HEK293 (cell line): ENCODE measurements at regions not wholly inside any gene's neighbourhood (a gene's known extent, or its start where the extent isn't known, plus 50 kb on each side); places are given as distances from the start of the nearest gene placed in this dataset.

Experiments used
- CTCF ChIA-PET: fragments of 350-600 bp; formaldehyde crosslinking; extraction: SDS; loops from one replicate; lab custom pipeline; 2021; ENCODE audit warnings: antibody characterized with exemption; lab: Yijun Ruan, JAX
- POLR2A ChIA-PET: fragments of 300-600 bp; formaldehyde crosslinking; extraction: SDS; loops from one replicate; lab custom pipeline; 2020; ENCODE audit warnings: antibody characterized with exemption, inconsistent platforms; lab: Yijun Ruan, JAX
- H3K27ac ChIP-seq: fragments of 200-500 bp; sonication (Bioruptor generic); 2 replicates; pipeline ENCODE4 v1.5.1; 2014; ENCODE audit warnings: low read depth, low read length, control low read depth, inconsistent platforms; ENCODE audit errors: extremely low read depth
- H3K36me3 ChIP-seq, 2 experiments: fragments of 200-500 bp in 1 of 2; sonication (Bioruptor generic) in 1 of 2; 1 replicate in 1 of 2; 2 replicates in 1 of 2; pipeline ENCODE4 v1.5.1; 2014 to 2017; ENCODE audit warnings: inconsistent platforms in 2 of 2, low read length in 2 of 2; ENCODE audit not compliant: control insufficient read depth in 2 of 2, insufficient read depth in 1 of 2
- H3K4me1 ChIP-seq: fragments of 200-500 bp; sonication (Bioruptor generic); 2 replicates; pipeline ENCODE4 v1.5.1; 2014; ENCODE audit warnings: mild to moderate bottlenecking, low read length, inconsistent platforms; ENCODE audit not compliant: control insufficient read depth, insufficient read depth
- H3K4me3 ChIP-seq: 2 replicates; pipeline ENCODE4 v1.5.1; 2011; ENCODE audit warnings: low read depth, mild to moderate bottlenecking, control low read depth, low read length, moderate library complexity
- H3K9me3 ChIP-seq: fragments of 200-500 bp; sonication (Bioruptor generic); 2 replicates; pipeline ENCODE4 v1.5.1; 2014; ENCODE audit warnings: low read depth, low read length, inconsistent platforms; ENCODE audit not compliant: control insufficient read depth, insufficient read depth
- ATF2 ChIP-seq: fragments of 450-650 bp; formaldehyde crosslinking; IDR thresholded peaks from 2 replicates; pipeline ENCODE4 v1.5.1; 2016; ENCODE audit warnings: missing biosample characterization, missing genetic modification characterization, low read depth
- IKZF3 ChIP-seq: fragments of 450-650 bp; IDR thresholded peaks from 2 replicates; pipeline ENCODE4 v1.5.0; 2018; ENCODE audit warnings: missing biosample characterization, mild to moderate bottlenecking, missing genetic modification characterization, moderate library complexity
- MYNN ChIP-seq: fragments of 450-650 bp; formaldehyde crosslinking; IDR thresholded peaks from 2 replicates; pipeline ENCODE4 v1.5.1; 2016; ENCODE audit warnings: missing biosample characterization, missing genetic modification characterization, borderline replicate concordance
- ZNF10 ChIP-seq: fragments of 450-650 bp; formaldehyde crosslinking; IDR thresholded peaks from 2 replicates; pipeline ENCODE4 v1.5.1; 2017; ENCODE audit warnings: missing biosample characterization, missing genetic modification characterization
- ZNF16 ChIP-seq: fragments of 450-650 bp; formaldehyde crosslinking; IDR thresholded peaks from 2 replicates; pipeline ENCODE4 v1.5.1; 2016; ENCODE audit warnings: low read depth, missing biosample characterization, missing genetic modification characterization
- ZNF174 ChIP-seq: fragments of 450-650 bp; formaldehyde crosslinking; IDR thresholded peaks from 2 replicates; pipeline ENCODE4 v1.5.0; 2017; ENCODE audit warnings: missing biosample characterization, mild to moderate bottlenecking, missing genetic modification characterization
- ZNF223 ChIP-seq: fragments of 450-650 bp; formaldehyde crosslinking; IDR thresholded peaks from 2 replicates; pipeline ENCODE4 v1.5.1; 2016; ENCODE audit warnings: missing biosample characterization, missing genetic modification characterization
- ZNF292 ChIP-seq: fragments of 450-650 bp; formaldehyde crosslinking; IDR thresholded peaks from 2 replicates; pipeline ENCODE4 v1.5.1; 2016; ENCODE audit warnings: low read depth, missing biosample characterization, missing genetic modification characterization, borderline replicate concordance
- ZNF76 ChIP-seq: fragments of 450-650 bp; formaldehyde crosslinking; IDR thresholded peaks from 2 replicates; pipeline ENCODE4; 2016; ENCODE audit warnings: low read depth, missing biosample characterization, missing genetic modification characterization, borderline replicate concordance
- ZXDB ChIP-seq: fragments of 450-650 bp; formaldehyde crosslinking; IDR thresholded peaks from 2 replicates; pipeline ENCODE4 v1.5.1; 2016; ENCODE audit warnings: missing biosample characterization, missing genetic modification characterization
- TF ChIP-seq, protein P1 (sequence below): fragments of 450-650 bp; formaldehyde crosslinking; IDR thresholded peaks from 2 replicates; pipeline ENCODE4 v1.5.1; 2017; ENCODE audit warnings: missing biosample characterization, missing genetic modification characterization
- TF ChIP-seq, protein P2 (sequence below): fragments of 450-650 bp; formaldehyde crosslinking; IDR thresholded peaks from 2 replicates; pipeline ENCODE4 v1.5.1; 2016; ENCODE audit warnings: missing biosample characterization, missing genetic modification characterization
- TF ChIP-seq, protein P3 (sequence below): fragments of 450-650 bp; formaldehyde crosslinking; IDR thresholded peaks from 2 replicates; pipeline ENCODE4 v1.5.1; 2016; ENCODE audit warnings: missing biosample characterization, missing genetic modification characterization, borderline replicate concordance
- TF ChIP-seq, protein P4 (sequence below): fragments of 450-650 bp; formaldehyde crosslinking; IDR thresholded peaks from 2 replicates; pipeline ENCODE4 v1.5.1; 2016; ENCODE audit warnings: missing biosample characterization, missing genetic modification characterization, borderline replicate concordance

DNA sequence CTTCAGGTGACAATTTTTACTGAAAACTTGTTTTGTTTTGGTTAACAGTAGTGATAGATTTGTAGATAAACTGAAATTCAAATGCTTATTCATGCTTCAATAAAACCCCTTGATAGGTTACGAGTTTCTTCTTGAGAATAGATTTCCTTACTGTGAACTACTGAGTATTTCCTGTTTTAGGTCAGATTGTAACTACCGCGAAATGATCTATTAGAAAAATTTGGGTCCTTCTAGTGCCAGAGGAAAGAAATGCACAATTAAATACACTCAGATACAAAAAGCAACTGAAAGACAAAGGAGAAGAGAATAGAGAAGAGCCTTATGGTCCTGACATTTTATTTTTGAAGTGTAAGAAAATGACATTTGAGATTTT, 251.7 kb upstream of the TBL1XR1 start:
- Histone ChIP-seq H3K36me3 (no peaks in the 10 kb centered on the region), H3K4me3 (no peak overlapping the region), H3K9me3 (no peaks in the 10 kb centered on the region), H3K27ac (no peak overlapping the region), H3K4me1 (no peaks in the 10 kb centered on the region)
- ChIA-PET POLR2A (no interaction called here), CTCF (interaction anchor here (0.6 kb wide), 1 partner anchor 853 kb away, joined by 3 read pairs; no protein-coding TSS in a partner anchor)
- TF ChIP-seq, protein P1, sequence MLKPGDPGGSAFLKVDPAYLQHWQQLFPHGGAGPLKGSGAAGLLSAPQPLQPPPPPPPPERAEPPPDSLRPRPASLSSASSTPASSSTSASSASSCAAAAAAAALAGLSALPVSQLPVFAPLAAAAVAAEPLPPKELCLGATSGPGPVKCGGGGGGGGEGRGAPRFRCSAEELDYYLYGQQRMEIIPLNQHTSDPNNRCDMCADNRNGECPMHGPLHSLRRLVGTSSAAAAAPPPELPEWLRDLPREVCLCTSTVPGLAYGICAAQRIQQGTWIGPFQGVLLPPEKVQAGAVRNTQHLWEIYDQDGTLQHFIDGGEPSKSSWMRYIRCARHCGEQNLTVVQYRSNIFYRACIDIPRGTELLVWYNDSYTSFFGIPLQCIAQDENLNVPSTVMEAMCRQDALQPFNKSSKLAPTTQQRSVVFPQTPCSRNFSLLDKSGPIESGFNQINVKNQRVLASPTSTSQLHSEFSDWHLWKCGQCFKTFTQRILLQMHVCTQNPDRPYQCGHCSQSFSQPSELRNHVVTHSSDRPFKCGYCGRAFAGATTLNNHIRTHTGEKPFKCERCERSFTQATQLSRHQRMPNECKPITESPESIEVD (tag by site-specific recombination), result 0 out of 2 replicates have a peak, but pooled peaks have one; percentile 27
- TF ChIP-seq, protein P2, sequence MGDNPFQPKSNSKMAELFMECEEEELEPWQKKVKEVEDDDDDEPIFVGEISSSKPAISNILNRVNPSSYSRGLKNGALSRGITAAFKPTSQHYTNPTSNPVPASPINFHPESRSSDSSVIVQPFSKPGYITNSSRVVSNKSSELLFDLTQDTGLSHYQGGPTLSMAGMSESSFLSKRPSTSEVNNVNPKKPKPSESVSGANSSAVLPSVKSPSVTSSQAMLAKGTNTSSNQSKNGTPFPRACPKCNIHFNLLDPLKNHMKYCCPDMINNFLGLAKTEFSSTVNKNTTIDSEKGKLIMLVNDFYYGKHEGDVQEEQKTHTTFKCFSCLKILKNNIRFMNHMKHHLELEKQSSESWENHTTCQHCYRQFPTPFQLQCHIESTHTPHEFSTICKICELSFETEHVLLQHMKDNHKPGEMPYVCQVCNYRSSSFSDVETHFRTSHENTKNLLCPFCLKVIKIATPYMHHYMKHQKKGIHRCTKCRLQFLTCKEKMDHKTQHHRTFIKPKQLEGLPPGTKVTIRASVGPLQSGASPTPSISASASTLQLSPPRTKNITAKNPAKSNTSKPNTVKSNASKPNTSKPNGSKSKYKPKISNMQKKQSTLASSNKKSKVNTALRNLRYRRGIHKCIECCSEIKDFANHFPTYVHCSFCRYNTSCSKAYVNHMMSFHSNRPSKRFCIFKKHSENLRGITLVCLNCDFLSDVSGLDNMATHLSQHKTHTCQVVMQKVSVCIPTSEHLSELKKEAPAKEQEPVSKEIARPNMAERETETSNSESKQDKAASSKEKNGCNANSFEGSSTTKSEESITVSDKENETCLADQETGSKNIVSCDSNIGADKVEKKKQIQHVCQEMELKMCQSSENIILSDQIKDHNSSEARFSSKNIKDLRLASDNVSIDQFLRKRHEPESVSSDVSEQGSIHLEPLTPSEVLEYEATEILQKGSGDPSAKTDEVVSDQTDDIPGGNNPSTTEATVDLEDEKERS (tag by site-specific recombination), result no peak
- TF ChIP-seq, protein P3, sequence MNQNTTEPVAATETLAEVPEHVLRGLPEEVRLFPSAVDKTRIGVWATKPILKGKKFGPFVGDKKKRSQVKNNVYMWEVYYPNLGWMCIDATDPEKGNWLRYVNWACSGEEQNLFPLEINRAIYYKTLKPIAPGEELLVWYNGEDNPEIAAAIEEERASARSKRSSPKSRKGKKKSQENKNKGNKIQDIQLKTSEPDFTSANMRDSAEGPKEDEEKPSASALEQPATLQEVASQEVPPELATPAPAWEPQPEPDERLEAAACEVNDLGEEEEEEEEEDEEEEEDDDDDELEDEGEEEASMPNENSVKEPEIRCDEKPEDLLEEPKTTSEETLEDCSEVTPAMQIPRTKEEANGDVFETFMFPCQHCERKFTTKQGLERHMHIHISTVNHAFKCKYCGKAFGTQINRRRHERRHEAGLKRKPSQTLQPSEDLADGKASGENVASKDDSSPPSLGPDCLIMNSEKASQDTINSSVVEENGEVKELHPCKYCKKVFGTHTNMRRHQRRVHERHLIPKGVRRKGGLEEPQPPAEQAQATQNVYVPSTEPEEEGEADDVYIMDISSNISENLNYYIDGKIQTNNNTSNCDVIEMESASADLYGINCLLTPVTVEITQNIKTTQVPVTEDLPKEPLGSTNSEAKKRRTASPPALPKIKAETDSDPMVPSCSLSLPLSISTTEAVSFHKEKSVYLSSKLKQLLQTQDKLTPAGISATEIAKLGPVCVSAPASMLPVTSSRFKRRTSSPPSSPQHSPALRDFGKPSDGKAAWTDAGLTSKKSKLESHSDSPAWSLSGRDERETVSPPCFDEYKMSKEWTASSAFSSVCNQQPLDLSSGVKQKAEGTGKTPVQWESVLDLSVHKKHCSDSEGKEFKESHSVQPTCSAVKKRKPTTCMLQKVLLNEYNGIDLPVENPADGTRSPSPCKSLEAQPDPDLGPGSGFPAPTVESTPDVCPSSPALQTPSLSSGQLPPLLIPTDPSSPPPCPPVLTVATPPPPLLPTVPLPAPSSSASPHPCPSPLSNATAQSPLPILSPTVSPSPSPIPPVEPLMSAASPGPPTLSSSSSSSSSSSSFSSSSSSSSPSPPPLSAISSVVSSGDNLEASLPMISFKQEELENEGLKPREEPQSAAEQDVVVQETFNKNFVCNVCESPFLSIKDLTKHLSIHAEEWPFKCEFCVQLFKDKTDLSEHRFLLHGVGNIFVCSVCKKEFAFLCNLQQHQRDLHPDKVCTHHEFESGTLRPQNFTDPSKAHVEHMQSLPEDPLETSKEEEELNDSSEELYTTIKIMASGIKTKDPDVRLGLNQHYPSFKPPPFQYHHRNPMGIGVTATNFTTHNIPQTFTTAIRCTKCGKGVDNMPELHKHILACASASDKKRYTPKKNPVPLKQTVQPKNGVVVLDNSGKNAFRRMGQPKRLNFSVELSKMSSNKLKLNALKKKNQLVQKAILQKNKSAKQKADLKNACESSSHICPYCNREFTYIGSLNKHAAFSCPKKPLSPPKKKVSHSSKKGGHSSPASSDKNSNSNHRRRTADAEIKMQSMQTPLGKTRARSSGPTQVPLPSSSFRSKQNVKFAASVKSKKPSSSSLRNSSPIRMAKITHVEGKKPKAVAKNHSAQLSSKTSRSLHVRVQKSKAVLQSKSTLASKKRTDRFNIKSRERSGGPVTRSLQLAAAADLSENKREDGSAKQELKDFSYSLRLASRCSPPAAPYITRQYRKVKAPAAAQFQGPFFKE (tag by site-specific recombination), result no peak

DNA sequence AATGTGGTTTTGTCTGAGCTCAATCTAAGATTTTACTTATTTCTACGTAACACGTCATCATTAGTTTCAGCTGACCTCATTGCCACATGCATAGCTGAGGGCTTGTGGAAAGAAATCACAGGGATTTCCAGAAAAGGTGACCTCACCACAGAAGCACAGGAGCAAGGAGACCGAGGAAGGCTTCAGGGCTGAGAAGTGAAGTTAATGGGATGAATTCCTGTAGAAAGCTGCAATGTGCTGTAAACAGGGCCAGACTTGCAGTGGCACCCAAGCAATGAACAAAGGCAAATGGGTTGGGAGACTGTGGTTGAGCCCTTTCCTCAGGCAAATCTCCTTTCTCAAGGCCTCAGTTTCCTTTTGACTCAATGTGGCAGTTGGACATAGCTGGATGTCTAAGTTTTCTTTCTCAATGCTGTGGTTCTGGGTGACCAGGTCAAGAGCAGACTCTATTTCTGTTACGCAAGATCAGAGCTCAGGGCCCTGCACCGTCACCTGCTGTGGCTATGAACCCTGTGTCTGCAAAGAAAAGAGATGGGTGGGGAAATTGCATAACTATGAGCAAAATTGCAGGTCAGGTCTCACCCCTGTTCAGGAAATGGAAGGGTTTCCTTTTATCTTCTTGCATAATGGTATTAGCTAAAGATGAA, 252.2 kb upstream of the TBL1XR1 start:
- TF ChIP-seq ZNF174 (tag by site-specific recombination) (no peak), ATF2 (tag by site-specific recombination) (peak; percentile 72), ZNF292 (no peak), ZNF76 (tag by site-specific recombination) (no peak), ZXDB (tag by site-specific recombination) (no peak), MYNN (tag by site-specific recombination) (no peak), ZNF16 (tag by site-specific recombination) (no peak), ZNF10 (tag by site-specific recombination) (0 out of 2 replicates have a peak, but pooled peaks have one; percentile 36), IKZF3 (tag by site-specific recombination) (no peak), ZNF223 (no peak)
- TF ChIP-seq, protein P4, sequence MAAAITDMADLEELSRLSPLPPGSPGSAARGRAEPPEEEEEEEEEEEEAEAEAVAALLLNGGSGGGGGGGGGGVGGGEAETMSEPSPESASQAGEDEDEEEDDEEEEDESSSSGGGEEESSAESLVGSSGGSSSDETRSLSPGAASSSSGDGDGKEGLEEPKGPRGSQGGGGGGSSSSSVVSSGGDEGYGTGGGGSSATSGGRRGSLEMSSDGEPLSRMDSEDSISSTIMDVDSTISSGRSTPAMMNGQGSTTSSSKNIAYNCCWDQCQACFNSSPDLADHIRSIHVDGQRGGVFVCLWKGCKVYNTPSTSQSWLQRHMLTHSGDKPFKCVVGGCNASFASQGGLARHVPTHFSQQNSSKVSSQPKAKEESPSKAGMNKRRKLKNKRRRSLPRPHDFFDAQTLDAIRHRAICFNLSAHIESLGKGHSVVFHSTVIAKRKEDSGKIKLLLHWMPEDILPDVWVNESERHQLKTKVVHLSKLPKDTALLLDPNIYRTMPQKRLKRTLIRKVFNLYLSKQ (tag by site-specific recombination), result no peak
- no peak overlapping the region for H3K4me3 ChIP-seq
- no peaks in the 10 kb centered on the region for H3K9me3 ChIP-seq
- no peaks in the 10 kb centered on the region for H3K4me1 ChIP-seq
- ChIA-PET POLR2A (no interaction called here), CTCF (no interaction called here)
- H3K27ac ChIP-seq, result no peak overlapping the region
- no peaks in the 10 kb centered on the region for H3K36me3 ChIP-seq
